Panc1 (cell line): ENCODE measurements at regions not wholly inside any gene's neighbourhood (a gene's known extent, or its start where the extent isn't known, plus 50 kb on each side); places are given as distances from the start of the nearest gene placed in this dataset.

Experiments
- ATAC-seq: fragments of 200-7000 bp; cut with Tn5 transposase; 2 replicates; pipeline ENCODE4 v1.9.1; 2020; ENCODE audit warnings: mild to moderate bottlenecking, moderate library complexity
- BruUV-seq: library from RNA; stranded (reverse); fragments of 400-500 nt; replicated peaks from 2 replicates; lab custom pipeline; 2021; lab: Mats Ljungman, UMichigan
- CTCF ChIA-PET: fragments of 300-600 bp; sonication (Branson Sonifier 250); formaldehyde crosslinking; loops from one replicate; lab custom pipeline; 2022; ENCODE audit warnings: antibody characterized with exemption; lab: Charles Lee
- POLR2A ChIA-PET: fragments of 300-600 bp; sonication (Branson Sonifier 250); formaldehyde crosslinking; loops from one replicate; lab custom pipeline; 2022; ENCODE audit warnings: antibody characterized with exemption; lab: Charles Lee
- DNase-seq: peaks from one replicate; pipeline ENCODE4 v3.0.0-alpha.2; 2010; ENCODE audit warnings: low read depth, low spot score
- H3K27ac ChIP-seq: 2 replicates; pipeline ENCODE4 v1.5.1; 2011; ENCODE audit warnings: mild to moderate bottlenecking, low read length, inconsistent platforms
- H3K27me3 ChIP-seq: fragments of 200-500 bp; sonication (Bioruptor generic); 2 replicates; pipeline ENCODE4 v1.6.0; 2014; ENCODE audit warnings: low read length, inconsistent platforms; ENCODE audit not compliant: control insufficient read depth, insufficient read depth
- H3K36me3 ChIP-seq: fragments of 200-500 bp; sonication (Bioruptor generic); 2 replicates; pipeline ENCODE4 v1.5.1; 2014; ENCODE audit warnings: inconsistent platforms, mild to moderate bottlenecking, low read length, moderate library complexity; ENCODE audit not compliant: control insufficient read depth, insufficient read depth
- H3K4me1 ChIP-seq: 2 replicates; pipeline ENCODE4 v1.5.1; 2011; ENCODE audit warnings: inconsistent platforms, mild to moderate bottlenecking, low read length, moderate library complexity; ENCODE audit not compliant: control insufficient read depth, insufficient read depth
- H3K4me3 ChIP-seq, 2 experiments: 2 replicates each; pipeline ENCODE4 v1.5.1; 2011 to 2012; ENCODE audit warnings: low read depth in 2 of 2, low read length in 2 of 2, mild to moderate bottlenecking in 2 of 2, inconsistent platforms in 1 of 2, moderate library complexity in 1 of 2
- H3K9me3 ChIP-seq: fragments of 200-500 bp; sonication (Bioruptor generic); 2 replicates; pipeline ENCODE4 v1.5.1; 2014; ENCODE audit warnings: low read depth, mild to moderate bottlenecking, inconsistent platforms, low read length, moderate library complexity; ENCODE audit not compliant: control insufficient read depth, insufficient read depth
- POLR2AphosphoS5 ChIP-seq: IDR thresholded peaks from 2 replicates; pipeline ENCODE4 v1.6.1; 2012; ENCODE audit warnings: mild to moderate bottlenecking, low read depth, low read length, moderate library complexity
- SIN3A ChIP-seq: IDR thresholded peaks from 2 replicates; pipeline ENCODE4 v1.6.1; 2012; ENCODE audit warnings: low read depth, mild to moderate bottlenecking, low read length, moderate library complexity, borderline replicate concordance; ENCODE audit not compliant: insufficient read depth
- TCF7L2 ChIP-seq: IDR thresholded peaks from 2 replicates; pipeline ENCODE4 v1.6.1; 2011; ENCODE audit warnings: mild to moderate bottlenecking, low read depth, low read length, inconsistent platforms
- in situ Hi-C: cut with HindIII; loops from 2 replicates; pipeline ENCODE4 v1.10.0; 2016; ENCODE audit warnings: low sequenced_read_pairs, low pct_unique_long_range_greater_than_20kb
- intact Hi-C: fragments of 100-400 bp; cut with micrococcal nuclease; formaldehyde crosslinking; loops from one replicate; pipeline ENCODE4 v1.10.0; 2022; ENCODE audit not compliant: unreplicated experiment
- TF ChIP-seq, protein P1 (sequence below): fragments of 450-650 bp; IDR thresholded peaks from 2 replicates; pipeline ENCODE4 v1.5.1; 2017; ENCODE audit warnings: mild to moderate bottlenecking
- TF ChIP-seq, protein P2 (sequence below), 2 experiments: IDR thresholded peaks; 2 replicates each; pipeline ENCODE4 v1.6.1; 2011 to 2012; ENCODE audit warnings: low read depth in 2 of 2, control low read depth in 1 of 2, low read length in 1 of 2, mild to moderate bottlenecking in 1 of 2, moderate library complexity in 1 of 2; ENCODE audit not compliant: insufficient read depth in 1 of 2

DNA sequence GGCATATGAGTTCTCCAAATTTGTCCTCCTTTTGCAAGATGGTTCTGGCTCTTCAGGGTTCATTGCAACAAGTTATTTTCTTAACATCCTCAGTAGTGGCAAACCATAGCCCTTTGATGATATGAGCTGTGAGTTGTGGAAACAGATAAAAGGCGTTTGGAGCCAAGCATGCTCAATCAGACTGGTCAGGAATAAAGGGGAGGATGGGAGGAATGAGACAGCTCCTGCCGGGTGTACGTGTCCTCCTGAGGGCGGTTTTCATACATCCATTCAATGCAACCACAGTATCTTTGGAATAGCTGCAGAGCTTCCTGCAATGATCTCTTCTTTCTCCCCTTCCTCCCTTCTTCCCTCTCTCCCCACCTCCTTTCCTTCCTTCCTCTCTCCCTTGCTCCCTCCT, 245.8 kb downstream of the GLI2 start:
- H3K27me3 ChIP-seq: no peaks in the 10 kb centered on the region
- no peak for DNase-seq
- H3K9me3 ChIP-seq: no peaks in the 10 kb centered on the region
- no peak for ATAC-seq
- ChIA-PET POLR2A (no interaction called here), CTCF (no interaction called here)
- H3K4me3 ChIP-seq: no peak overlapping the region
- in situ Hi-C loops (no loop called here), intact Hi-C loops (no loop called here)
- BruUV-seq: no TSS peak
- H3K36me3 ChIP-seq: no peaks in the 10 kb centered on the region
- H3K27ac ChIP-seq: no peak overlapping the region
- TF ChIP-seq, protein P1, sequence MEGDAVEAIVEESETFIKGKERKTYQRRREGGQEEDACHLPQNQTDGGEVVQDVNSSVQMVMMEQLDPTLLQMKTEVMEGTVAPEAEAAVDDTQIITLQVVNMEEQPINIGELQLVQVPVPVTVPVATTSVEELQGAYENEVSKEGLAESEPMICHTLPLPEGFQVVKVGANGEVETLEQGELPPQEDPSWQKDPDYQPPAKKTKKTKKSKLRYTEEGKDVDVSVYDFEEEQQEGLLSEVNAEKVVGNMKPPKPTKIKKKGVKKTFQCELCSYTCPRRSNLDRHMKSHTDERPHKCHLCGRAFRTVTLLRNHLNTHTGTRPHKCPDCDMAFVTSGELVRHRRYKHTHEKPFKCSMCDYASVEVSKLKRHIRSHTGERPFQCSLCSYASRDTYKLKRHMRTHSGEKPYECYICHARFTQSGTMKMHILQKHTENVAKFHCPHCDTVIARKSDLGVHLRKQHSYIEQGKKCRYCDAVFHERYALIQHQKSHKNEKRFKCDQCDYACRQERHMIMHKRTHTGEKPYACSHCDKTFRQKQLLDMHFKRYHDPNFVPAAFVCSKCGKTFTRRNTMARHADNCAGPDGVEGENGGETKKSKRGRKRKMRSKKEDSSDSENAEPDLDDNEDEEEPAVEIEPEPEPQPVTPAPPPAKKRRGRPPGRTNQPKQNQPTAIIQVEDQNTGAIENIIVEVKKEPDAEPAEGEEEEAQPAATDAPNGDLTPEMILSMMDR: no peak
- TF ChIP-seq, protein P2, sequence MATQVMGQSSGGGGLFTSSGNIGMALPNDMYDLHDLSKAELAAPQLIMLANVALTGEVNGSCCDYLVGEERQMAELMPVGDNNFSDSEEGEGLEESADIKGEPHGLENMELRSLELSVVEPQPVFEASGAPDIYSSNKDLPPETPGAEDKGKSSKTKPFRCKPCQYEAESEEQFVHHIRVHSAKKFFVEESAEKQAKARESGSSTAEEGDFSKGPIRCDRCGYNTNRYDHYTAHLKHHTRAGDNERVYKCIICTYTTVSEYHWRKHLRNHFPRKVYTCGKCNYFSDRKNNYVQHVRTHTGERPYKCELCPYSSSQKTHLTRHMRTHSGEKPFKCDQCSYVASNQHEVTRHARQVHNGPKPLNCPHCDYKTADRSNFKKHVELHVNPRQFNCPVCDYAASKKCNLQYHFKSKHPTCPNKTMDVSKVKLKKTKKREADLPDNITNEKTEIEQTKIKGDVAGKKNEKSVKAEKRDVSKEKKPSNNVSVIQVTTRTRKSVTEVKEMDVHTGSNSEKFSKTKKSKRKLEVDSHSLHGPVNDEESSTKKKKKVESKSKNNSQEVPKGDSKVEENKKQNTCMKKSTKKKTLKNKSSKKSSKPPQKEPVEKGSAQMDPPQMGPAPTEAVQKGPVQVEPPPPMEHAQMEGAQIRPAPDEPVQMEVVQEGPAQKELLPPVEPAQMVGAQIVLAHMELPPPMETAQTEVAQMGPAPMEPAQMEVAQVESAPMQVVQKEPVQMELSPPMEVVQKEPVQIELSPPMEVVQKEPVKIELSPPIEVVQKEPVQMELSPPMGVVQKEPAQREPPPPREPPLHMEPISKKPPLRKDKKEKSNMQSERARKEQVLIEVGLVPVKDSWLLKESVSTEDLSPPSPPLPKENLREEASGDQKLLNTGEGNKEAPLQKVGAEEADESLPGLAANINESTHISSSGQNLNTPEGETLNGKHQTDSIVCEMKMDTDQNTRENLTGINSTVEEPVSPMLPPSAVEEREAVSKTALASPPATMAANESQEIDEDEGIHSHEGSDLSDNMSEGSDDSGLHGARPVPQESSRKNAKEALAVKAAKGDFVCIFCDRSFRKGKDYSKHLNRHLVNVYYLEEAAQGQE (IDR thresholded peaks at IDR 0.05; ENCODE audit: insufficient read depth in 1 of 2, low read depth in 2 of 2, low read length in 1 of 2): no peak
- TF ChIP-seq TCF7L2: no peak
- no peak for TF ChIP-seq POLR2AphosphoS5
- TF ChIP-seq SIN3A: no peak
- H3K4me1 ChIP-seq: no peaks in the 10 kb centered on the region

DNA sequence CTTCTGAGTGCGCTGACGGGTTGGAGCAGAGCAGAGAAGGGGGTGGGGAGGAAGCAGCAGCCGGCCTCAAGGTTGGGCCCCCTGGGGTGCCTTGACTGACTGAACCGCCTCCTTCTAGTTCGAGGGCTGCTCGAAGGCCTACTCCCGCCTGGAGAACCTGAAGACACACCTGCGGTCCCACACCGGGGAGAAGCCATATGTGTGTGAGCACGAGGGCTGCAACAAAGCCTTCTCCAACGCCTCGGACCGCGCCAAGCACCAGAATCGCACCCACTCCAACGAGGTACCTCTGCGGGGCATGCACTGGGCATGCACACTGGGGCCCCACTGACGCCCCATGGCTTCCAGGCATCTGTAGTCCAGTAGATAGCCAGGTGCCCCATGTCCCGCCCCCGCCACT, 246.9 kb downstream of the GLI2 start:
- POLR2A ChIA-PET: no interaction called here
- intact Hi-C loops: no loop called here

More for the DNA sequence above, 246.9 kb downstream of the GLI2 start:
- H3K4me1 ChIP-seq: no peaks in the 10 kb centered on the region
- CTCF ChIA-PET: no interaction called here
- in situ Hi-C loops: no loop called here
- no peaks in the 10 kb centered on the region for H3K27me3 ChIP-seq
- DNase-seq: no peak
- TF ChIP-seq POLR2AphosphoS5 (no peak), TCF7L2 (no peak), SIN3A (no peak)
- TF ChIP-seq, protein P2 (IDR thresholded peaks at IDR 0.05; ENCODE audit: insufficient read depth in 1 of 2, low read depth in 2 of 2, low read length in 1 of 2): no peak
- TF ChIP-seq, protein P1: no peak
- no TSS peak for BruUV-seq
- H3K4me3 ChIP-seq: no peak overlapping the region
- H3K36me3 ChIP-seq: no peaks in the 10 kb centered on the region
- ATAC-seq: no peak
- H3K9me3 ChIP-seq: no peaks in the 10 kb centered on the region
- H3K27ac ChIP-seq: no peak overlapping the region
